DMS53 (cell line): ENCODE measurements at regions not wholly inside any gene's neighbourhood (a gene's known extent, or its start where the extent isn't known, plus 50 kb on each side); places are given as distances from the start of the nearest gene placed in this dataset.
A peak's percentile ranks its signal among the peaks of the same experiment; 100 is the strongest.
"Not testable (repeated sequence)": the region's sequence is repeated elsewhere in the genome, so short reads cannot be mapped to it uniquely, and the experiment has no call there.

ENCODE experiments used
- DNase-seq: peaks from one replicate; lab custom pipeline; 2025; lab: John Stamatoyannopoulos, UW

GRCh38 chr4:17236686-17237085 lies 275.2 kb downstream of the QDPR start:
- no peak for DNase-seq

DNA sequence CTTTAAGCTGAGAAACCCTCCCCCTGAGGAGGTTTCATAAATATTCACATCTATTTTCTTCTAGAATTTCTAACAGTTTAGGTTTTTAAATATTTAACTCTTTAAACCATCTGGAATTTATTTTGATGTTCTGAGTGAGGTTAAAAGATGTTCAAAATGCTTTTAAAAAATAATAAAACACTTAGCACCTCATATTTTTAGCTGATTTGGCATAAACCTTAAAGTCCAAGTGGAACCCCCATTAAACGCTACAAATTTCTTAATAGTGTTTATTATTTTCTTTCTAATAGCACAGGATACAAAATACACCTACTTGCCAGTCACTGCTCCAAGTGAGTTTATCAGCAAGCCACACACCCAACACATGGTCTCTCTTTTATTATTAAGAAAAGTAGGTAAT lies 277.2 kb downstream of the QDPR start:
- DNase-seq, result no peak

DNA sequence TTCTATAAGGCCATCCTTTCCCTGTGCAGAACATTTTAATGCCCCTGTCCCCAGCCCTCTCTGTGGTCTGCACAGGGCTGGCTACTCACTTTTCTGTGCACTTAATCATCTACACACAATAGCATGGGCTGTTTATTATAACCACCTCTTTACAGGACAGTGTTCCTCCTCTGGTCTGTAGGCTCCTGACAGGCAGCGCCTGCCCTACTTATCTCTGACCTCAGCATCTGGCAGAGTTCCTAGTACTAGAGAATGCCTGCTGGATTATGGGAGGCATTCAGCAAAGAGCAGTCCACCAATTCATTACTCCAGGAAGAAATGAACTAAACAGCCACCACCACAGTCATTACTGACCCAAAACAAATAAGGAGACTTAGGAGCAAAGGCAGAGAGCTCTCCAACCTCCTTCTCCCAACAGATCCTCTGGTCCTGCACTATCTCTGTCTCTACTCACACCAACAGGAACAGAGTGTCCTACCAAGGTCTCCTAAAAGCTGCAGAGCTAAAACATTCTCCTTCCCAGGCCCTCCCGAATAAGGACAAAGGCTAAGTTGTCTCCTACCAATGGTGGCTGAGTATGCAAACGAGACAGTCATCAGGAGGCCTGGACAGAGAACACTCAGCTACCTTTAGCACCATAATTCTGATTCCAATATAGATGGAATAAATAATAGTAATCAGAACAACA lies 279.2 kb downstream of the QDPR start:
- DNase-seq, result no peak

DNA sequence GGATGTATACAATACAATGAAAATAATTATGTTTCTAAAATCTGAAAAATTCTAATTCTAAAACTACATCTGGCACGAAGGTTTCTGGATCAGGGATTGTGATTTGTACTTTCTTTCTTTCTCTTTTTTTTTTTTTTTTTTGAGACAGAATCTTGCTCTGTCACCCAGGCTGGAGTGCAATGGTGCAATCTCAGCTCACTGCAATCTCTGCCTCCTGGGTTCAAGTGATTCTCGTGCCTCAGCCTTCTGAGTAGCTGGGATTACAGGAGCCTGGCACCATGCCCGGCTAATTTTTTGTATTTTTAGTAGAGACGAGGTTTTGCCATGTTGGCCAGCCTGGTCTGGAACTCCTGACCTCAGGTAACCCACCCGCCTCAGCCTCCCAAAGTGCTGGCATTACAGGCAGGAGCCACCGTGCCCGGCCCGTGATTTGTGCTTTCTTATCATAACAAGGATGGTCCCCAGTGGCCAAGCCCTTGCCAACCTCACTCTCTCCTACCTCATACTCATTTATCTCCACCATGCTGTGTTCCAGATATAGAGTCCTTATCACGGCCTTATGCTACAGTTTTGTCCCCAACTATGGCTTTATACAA lies 279.9 kb downstream of the QDPR start:
- not testable (repeated sequence) for DNase-seq

- DNase-seq, result no peak
These were observed 281.2 kb downstream of the QDPR start for GRCh38 chr4:17230727-17231126.

GRCh38 chr4:17220816-17221215 lies 291.1 kb downstream of the QDPR start:
- DNase-seq, result no peak

- no peak for DNase-seq
These were observed 293.1 kb downstream of the QDPR start for GRCh38 chr4:17218786-17219185.

GRCh38 chr4:17206829-17207801 lies 304.8 kb downstream of the QDPR start:
- no peak for DNase-seq

GRCh38 chr4:17204908-17205307 lies 306.5 kb upstream of the LDB2 start:
- no peak for DNase-seq

- DNase-seq, result no peak
These were observed 305.4 kb upstream of the LDB2 start for GRCh38 chr4:17203797-17204196.

- no peak for DNase-seq
These were observed 298.6 kb upstream of the LDB2 start for GRCh38 chr4:17197070-17197469.

GRCh38 chr4:17195461-17196275 lies 297.2 kb upstream of the LDB2 start:
- no peak for DNase-seq

DNA sequence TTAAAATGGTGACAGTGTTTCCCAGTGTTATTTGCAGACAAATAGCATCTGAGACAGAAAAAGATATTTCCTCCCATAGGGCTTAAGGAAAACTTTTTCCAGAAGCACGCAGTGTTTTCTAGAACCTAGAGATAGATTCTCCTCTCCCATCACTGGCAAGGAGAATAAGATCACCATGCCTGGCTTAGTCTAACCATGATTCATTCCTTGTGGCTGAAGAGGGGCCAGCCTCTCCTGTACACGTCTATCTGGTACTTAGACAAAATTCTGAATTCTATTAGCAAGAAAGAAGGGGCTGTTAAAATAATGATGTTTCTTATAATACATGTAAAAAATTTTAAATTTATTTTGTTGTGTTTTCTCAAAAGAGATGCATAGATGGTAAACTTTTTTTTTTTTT lies 296.1 kb upstream of the LDB2 start:
- DNase-seq, result no peak

DNA sequence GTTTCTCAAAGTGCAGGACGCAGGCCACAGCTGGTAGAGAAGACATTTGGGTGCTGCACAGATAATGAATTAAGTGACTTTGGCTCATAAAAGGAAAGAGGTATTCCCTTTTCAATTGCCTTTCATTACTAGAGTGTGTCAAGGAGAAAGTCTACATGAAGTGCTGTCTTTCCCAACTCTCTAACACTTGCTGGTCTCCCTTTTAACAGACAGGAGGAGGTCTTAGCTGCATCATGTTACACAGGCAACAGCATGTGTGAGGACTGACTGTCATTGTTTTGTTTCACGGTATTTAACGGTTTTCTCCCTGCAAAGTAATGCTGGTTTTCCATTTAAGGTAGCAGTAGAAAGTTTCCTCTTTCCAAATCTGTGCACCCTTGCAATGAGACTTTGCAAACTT lies 291.3 kb upstream of the LDB2 start:
- no peak for DNase-seq

DNA sequence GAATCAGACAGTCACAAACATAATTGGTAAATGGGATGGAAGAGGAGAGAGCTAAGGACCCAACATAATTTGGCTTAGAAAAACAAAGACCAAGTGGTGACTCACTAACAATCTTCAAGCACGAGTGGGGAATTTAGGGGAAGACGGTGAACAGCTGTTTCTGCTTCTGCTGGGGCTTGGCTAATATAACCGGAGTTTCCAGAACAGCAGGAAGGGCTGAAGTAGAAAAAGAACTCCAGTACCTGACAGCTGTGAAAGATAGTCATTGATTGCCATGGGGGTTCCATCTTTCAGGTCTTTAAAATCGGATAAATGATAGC lies 290.9 kb upstream of the LDB2 start:
- DNase-seq, result no peak

DNA sequence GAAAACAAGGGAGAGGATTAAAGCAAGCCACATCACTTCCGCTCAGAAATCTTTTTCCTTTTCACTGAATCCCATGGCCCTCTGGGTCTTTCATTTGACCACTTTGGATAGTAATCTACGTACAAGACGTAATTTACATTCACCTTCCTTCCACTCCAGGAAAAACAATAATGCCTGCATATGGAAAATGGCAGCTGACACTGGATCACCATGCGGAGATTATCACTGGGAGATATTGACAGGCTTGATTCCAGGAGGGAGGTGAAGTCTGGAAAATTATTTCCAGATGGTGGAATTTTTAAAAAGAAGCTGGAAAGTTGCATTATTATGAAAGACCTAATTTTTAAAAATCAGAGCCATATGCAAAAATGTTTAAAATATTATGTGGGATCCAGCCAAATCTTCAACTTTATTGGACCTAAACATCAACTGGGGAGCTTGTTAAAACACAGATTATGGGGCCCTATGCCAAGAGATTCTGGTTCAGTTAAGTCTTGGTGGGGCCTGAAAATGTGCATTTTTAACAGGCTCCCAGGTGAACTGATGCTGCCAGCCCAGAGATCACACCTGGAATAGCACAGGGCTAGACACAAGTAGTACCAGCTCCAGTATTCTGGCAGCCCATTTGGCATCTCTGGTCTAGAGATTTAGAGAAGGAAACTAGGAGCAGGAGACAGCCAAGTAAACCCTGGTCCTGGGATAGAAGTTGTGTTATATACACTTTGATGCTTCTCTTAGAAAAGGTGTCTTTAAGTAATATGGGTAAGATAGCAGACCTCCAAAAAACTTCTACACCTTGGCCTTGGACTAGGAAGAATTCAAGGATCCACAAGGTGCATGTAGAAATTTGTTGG lies 290.3 kb upstream of the LDB2 start:
- DNase-seq, result no peak

DNA sequence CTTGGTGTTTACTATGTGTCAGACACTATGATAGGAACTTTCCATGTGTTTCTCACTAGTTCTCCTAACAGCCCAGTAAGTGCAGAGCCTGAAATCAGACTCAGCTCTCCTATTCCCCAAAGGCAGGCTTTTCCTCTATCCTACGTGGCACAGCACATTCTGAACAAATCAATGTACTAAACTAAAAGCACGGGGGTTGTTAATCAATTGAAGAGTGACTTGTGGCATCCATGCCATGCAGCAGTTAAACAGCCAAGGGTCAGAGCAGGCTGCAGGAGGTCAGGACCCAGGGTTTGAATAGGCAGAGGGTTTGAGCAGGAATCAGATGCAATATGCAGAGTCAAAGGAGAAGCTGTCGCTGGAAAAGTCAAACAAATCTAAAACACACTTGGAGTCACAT lies 289.7 kb upstream of the LDB2 start:
- no peak for DNase-seq

- no peak for DNase-seq
These were observed 288.6 kb upstream of the LDB2 start for GRCh38 chr4:17187003-17187402.

DNA sequence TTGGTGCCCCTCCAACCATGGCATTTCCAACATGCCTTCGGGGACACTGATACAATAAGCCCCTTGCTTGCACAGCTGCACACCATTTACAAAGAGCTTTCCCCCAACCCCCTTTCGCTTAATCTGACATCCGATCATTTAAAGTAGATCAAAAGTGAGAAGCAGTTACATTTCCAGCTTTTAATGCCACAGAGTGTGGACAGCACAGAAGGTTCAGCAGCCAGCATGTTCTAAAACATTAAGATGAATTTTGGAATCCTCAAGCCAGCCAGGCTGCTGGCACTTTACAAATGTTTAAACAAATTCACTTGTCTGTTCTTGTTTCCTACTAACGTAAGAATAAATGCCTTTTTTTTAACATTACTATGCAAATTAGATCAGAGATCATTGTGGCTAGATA lies 284.4 kb upstream of the LDB2 start:
- no peak for DNase-seq

DNA sequence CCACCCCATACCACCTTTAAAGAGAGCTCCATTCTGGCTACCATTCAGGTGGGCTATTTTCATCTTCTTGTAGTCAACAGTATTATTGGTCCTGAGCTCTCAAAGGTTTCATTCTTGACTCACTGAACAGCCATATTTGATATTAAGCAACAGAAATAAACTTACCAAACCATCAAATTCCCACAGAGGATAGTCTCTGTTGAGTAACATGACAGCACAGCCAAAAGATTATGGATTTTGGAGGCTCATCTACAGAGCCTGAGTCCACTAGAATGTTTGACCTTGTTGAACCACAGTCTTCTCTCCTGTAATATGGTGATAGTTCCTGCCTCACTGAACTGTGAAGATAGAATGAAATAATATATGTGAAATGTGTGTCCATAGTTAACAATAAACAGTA lies 276.3 kb upstream of the LDB2 start:
- no peak for DNase-seq

DNA sequence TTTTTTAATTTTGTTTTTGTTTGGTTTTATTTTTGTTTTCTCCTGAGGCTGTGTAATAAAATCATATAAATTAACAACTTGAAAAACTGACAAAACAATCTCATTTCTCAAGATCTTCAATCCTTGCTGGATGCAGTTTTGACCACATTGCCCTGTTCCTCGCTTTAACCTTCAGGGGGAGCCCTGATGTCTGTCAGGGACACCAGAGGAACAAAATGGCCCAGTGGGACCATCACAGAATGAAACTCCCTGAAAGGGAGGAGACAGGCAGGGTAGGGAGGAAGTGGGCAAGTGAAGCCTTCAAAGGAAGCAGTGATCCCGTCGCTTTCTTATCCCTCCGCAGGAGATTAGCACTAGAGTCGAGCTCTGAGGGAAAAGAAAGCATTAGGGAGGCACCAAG lies 274.9 kb upstream of the LDB2 start:
- DNase-seq, result peak; percentile 9
